Esophagus squamous epithelium (tissue), 4 donors: ENCODE measurements at regions not wholly inside any gene's neighbourhood (a gene's known extent, or its start where the extent isn't known, plus 50 kb on each side); places are given as distances from the start of the nearest gene placed in this dataset.
"Not testable (repeated sequence)": the region's sequence is repeated elsewhere in the genome, so short reads cannot be mapped to it uniquely, and the experiment has no call there.

Experiments
- CTCF ChIP-seq, 6 experiments: fragments of 450-650 bp in 4 of 6; fragments of 200-600 bp in 2 of 6; sonication (generic) in 2 of 6; IDR thresholded peaks; one replicate each; pipeline ENCODE4 v1.5.1; 2016 to 2019; ENCODE audit warnings: antibody characterized with exemption in 6 of 6, mild to moderate bottlenecking in 4 of 6, moderate library complexity in 4 of 6
- POLR2A ChIP-seq, 4 donors: fragments of 450-650 bp; IDR thresholded peaks; one replicate each; pipeline ENCODE4 v1.6.1; 2017; ENCODE audit warnings: antibody characterized with exemption in 4 of 4, mild to moderate bottlenecking in 4 of 4, moderate library complexity in 3 of 4

GRCh38 chr4:158418679-158419078 lies 103.0 kb upstream of the RXFP1 start:
- TF ChIP-seq POLR2A, CTCF (IDR thresholded peaks at IDR 0.05): not testable (repeated sequence)
